Embryonic facial prominence (tissue), 1 donor: ENCODE measurements at regions not wholly inside any gene's neighbourhood (a gene's known extent, or its start where the extent isn't known, plus 50 kb on each side); places are given as distances from the start of the nearest gene placed in this dataset.
"Not testable (repeated sequence)": the region's sequence is repeated elsewhere in the genome, so short reads cannot be mapped to it uniquely, and the experiment has no call there.

Source experiments
- DNase-seq: peaks from one replicate; pipeline ENCODE4 v3.0.0-alpha.2; 2016; ENCODE audit errors: extremely low spot score

DNA sequence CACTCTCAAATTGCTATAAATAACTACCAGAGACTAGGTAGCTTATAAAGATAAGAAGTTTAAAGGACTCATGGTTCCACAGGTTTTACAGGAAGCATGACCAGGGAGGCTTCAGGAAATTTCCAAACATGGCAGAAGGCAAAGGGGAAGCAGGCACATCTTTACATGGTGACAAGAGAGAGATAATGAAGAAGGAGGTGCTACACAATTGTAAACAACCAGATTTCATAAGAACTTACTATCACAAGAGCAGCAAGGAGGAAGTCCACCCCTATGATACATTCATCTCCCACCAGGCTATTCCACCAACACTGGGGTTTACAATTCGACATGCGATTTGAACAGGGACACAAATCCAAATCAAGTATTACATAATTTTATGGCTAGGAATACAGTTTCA is 257.7 kb downstream of the BTG1 start:
- no peak for DNase-seq

DNA sequence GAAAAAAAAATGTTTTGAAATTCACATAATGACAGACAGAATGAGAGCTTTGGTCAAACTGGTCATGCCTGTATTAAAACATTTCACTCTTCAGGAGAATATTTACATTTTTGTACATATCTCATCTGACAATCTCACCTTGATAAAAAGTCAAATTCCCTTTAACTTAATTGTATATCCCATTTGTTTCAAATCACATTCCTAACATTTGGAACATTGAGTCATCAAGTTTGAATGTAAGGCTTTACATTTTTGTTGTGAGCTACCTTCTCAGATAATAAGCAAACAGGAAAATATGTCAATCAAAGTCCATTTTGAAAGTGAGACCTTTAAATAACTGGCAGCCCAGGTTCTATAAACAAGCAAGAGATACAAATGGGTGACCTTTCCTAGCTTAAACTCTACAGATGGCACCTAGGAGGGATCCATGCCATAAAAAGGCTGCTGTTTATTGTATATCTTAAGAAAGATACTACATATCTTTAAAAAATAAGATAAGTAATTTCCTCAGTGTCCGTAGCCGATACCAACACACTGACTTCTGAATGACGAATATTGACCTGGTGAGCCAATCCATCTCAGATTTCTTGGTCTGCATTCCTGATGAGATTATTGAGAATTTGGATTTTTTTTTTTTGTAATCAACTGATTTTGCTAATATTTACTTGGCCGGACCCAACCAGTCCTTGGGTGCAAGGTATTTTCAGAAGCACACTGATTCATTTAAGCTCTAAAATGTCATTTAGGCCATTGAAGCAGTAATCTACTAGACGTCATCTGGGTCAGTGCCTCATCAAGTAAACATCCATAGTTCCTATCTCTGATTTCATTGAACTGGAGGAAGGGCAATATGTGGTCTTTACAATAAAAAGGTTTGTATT is 259.6 kb downstream of the BTG1 start:
- no peak for DNase-seq

DNA sequence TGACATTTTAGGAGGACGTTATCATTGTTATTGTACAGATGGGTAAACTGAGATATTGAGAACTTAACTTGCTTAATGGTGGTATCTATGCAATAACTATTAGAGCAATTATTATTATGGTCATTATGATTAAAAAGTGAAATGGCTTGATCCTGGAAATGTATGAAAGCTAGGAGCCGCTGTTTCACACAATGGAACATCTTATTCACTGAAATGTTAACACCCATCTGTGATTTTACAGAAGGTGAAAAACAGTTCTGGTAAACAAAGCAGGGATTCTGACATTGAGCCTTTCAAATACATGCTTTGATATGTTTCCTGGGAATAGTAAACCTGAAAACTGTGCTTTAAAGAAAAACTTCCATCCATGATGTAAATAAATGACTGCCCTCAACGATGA is 261.4 kb downstream of the BTG1 start:
- no peak for DNase-seq

DNA sequence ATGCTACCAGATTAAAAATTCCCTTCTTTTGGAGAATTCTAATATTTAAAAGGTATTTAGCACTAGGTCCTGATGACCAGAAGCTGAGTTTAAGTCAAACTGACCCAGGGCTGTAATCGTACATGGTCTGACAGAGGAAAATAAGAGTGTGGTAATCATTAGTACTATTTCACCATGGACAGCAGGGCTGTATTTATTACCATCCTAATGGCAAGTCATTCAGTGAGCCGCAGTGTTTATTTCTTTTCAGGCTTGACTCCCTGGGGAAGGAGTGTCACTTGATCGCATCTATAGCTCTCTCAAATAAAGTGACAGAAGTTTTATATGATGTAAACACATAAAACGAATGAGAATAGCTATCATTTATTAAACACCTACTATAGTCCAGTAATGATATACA is 261.8 kb downstream of the BTG1 start:
- no peak for DNase-seq

DNA sequence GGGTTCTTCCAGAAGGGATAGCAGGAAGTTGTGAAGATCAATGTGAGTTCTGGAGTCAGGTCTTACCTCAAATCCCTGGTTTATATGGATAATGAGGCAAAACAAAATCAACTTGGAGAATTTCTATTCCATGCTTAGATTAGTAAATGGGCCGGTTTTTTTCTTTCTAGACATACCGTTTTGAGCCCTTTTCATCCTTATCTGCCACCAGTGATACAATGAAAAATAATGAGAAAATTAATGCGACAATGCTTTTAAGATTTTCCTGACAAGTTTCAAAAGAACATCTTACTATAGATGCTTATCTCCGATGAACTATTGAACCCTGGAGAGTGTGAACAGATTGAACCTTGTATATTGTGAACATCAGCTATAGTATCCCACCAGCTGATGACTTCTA is 262.7 kb downstream of the BTG1 start:
- no peak for DNase-seq

DNA sequence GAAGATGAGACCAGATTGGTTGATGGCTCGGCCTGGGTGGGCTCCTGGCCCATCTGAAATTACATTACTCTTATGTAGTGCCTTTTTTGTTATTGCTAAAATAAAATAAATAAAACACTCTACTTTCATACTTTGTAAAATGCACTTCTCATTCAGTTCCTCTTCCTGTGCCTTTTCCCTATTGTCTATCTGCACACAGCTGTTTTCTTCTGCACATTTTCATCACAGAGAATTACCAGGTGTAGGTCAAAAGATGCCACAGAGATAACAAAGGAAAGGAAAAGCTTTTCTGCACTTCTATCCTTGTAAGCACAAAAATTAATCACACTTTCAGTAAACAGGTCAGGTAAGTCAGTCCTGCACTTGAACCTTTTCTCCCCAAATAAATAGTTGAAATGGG is 265.1 kb downstream of the BTG1 start:
- no peak for DNase-seq

DNA sequence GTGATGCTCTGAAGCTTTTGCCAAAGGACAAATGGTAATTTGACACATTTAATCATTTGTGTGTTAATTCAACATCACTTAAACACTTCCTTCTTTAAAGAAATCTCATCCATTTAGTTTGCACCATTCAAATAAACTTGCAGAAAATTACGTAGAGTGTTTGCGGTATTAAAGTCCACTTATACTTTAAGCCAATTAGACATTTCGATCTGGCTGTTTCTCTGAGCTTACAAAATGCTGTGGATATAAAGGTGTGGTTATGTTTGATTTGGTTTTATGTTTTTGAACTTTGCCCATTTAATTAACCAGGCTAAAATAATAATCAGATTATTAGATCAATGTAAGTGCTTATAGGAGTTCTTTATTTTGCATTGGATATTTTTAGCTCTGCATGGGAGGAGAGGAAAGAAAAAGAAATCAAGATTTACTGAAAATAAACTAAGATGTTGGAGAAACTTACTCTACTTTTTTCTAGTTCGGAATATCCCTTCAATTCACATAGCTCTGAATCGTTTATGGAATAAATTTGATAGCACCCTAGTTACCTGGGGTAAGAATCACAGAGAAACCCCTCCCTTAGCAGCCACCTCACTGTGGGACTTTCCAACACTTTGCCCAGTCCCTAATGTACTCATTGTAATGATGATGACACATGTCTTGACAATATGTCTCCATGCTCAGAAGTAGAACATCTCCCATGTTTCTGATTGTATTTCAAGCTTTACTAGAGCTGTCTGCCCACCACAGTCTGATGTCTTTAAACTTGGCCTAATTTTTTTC is 268.0 kb downstream of the BTG1 start:
- DNase-seq: no peak

DNA sequence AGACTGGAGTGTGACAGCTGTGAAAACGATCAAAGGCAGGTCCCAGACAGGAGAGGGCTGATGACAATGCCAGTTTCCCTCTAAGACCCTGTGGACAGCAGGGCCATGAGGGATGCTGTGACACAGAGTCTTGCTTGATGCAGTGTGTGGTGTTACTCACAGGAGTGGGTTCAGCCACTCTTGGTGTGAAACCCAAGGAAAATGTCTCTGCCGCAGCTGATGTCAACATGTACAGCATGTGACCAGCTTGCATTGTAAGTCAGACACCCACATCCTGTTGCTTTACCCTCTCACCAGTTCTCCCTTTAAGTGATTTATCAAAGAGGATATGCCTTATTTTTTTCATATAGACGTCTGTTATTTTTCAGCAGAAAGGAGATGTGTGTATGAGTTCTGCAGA is 268.6 kb downstream of the BTG1 start:
- no peak for DNase-seq

DNA sequence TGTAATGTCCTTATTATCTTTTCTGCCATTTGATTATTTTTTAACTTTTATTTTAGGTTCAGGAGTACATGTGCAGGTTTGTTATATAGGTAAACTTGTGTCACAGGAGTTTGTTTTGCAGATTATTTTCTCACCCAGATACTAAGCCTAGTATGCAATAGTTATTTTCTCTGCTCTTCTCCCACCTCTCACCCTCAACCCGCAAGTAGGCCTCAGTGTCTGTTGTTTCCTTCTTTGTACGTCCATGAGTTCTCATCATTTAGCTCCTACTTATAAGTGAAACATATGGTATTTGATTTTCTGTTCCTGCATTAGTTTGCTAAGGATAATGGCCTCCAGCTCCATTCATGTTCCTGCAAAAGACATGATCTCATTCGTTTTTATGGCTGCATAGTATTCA is 270.0 kb downstream of the BTG1 start:
- DNase-seq: not testable (repeated sequence)

DNA sequence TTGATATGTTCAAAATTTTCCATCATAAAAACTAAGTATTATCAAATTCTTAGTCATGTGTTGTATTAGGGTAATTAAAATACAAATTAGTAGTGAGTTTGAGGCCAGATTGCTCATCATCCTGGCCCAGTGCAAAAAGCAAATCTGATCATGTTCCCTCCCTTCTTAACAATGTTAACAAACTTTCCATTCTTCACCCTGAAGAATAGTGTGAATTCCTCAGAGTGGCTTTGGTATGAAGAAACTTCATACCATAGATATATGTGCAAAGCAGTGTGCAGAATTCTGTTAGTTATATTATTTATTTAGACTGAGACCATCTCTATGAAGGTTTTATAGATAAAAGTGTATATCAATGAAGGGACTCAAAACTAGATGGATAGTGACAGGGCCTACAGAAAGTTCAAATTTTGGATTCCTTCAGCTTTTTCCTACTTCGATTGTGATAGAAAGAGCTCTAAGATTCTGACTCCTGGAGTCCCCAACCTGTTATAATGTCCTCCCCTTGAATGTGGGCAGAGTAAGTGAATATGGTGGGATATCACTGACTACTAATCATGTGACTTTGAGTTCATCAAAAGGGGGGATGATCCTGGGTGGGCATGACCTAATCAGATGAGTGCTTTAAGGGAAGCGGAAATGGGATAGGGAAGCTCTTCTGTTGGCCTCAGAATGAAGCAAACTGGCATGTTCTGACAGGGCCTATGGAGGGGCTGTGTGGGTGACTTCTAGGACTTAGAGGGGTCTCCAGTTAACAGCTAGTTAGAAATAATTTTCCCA is 271.4 kb downstream of the BTG1 start:
- no peak for DNase-seq

DNA sequence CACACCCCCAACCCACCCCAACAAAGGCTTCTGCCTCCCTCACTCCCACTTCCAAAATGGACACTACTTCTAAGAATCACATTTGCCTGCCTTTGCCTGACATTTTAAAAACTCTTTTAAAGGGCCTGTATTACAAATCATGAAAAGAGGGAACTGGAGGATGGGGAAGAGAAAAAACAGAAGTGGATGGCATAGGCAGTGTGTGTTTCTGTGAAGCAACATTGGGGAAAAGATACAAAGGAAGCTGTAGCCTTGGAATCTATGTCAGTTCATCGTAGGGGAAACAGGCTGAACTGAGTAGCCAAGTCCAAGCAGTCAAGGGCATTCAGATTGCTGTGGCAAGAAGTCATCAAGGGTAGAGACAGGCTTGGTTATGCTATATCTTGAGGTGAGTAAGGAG is 273.9 kb downstream of the BTG1 start:
- DNase-seq: no peak

DNA sequence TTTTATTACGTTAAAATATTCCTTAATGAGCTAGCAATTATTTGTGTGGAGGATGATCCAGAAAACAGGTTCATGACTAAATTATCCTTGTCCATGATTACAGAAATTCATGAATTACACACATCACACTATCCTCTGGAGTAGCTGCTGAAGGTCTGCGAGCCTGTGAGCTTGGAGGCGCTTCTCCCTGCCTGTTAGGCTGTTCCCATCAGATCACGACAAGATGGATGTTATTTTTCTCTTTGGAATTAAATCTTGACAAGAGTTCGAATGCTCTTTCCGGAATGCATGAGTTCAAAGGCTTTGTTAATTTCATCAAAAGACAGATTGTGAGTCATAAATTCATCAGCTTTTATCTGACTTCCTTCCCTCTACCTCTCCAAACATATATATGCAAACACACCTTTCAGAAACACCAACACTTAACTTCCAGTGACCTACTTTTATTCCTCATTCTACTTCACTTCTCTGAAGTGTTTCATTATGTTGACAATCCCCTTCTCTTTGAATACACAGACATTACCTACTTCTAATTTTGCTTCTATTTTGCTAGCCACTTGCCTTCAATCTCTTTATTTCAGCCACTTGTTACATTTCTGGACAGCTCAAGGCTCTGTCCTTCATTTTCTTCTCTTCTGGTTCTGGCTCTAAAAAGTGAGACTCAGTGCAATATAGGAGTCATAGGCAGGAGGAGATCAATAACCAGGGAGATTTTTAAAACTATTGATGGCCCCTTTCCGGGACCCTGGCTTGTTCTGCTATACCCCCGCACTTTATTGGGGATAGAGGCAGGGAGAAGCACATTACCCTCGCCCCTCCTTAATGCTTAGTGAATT is 274.6 kb downstream of the BTG1 start:
- DNase-seq: no peak

DNA sequence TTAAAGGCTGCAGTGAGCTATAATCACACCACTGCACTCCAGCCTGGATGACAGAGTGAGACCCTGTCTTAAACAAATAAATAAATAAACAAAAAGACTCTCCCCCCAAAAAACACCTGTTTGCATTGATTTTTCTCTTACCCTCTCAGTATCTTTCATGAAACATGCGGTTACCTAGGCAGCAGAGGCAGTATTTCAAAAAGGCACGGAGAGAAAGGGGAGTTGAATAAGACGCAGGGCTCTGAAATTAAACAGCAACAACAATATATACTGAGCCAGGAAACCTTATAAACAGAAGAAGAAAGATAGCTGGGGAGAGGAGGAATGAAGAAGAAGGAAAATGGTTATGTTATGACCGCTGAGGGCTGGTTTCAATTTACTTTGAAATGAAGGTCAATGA is 277.6 kb downstream of the BTG1 start:
- no peak for DNase-seq

DNA sequence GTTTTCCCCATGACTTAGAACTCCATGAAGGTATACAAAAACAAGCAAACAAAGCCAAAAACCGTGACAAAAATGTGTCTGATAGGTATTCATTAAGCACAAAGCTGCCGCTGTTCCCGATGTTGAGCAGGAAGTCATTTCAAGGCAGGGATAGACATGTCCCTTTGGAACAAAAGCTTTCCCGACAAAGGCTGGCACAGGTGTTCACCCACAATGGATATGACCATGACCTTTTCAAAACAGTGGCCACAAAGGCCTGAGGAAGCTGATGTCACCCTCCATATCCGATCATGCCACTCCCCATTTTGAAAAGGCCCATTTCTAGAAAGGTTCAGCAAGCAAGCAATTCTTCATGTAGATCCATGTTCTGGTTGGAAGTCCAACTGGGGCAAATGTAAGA is 279.1 kb downstream of the BTG1 start:
- no peak for DNase-seq

DNA sequence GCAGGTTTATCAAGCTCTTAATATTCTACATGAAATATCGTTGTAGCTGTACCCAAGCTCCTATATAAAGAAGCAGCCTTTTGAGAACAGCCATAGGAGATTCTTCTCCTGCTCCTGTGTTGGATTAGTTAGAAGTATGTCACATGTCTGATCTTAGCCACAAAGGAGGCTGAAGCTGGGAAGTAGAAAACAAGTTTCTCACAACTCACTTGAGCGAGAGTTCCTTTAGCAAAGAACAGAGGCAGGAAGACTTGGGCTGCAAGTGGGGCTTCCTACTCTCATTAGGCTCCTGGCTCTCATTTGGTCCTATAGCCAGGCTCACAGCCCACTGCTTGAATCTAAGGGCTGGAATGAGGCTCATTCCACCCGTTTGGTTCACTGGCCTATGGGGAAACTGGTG is 281.9 kb downstream of the BTG1 start:
- no peak for DNase-seq

DNA sequence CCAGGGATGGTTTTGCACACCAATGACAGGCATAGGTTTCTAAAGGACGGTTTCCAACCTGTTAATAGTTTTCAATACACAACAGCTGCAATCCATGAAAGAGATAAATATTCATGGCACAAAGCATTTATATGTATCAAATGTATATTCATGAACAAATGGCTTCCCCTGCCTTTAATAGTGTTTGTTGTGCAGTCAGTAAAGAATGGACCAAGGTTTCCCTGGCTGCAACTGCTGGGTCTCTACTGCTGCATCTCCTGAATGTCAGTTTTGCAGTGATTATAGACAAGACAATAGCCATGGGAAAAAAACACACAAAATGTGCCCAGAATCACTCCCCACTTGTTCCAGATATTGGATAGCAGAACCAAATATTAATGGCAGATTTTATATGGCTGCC is 284.1 kb downstream of the BTG1 start:
- DNase-seq: no peak

DNA sequence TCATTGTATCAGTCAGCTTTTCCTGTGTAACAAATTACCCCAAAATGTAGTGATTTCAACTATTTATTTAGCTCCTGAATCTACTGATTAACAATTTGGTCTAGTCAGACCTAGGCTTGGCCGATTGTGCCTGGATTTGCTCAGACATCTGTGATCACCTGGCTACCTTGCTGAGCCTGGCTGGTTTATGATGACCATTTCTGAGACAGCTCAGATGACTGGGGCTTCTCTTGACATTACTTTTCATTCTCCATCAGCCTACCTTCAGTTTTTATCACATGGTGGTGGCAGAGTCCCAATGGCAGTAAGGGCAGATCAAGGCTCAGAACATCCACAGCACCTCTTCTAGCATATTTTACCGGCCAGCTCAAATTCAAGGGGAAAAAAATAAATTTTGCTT is 286.3 kb downstream of the BTG1 start:
- DNase-seq: no peak

DNA sequence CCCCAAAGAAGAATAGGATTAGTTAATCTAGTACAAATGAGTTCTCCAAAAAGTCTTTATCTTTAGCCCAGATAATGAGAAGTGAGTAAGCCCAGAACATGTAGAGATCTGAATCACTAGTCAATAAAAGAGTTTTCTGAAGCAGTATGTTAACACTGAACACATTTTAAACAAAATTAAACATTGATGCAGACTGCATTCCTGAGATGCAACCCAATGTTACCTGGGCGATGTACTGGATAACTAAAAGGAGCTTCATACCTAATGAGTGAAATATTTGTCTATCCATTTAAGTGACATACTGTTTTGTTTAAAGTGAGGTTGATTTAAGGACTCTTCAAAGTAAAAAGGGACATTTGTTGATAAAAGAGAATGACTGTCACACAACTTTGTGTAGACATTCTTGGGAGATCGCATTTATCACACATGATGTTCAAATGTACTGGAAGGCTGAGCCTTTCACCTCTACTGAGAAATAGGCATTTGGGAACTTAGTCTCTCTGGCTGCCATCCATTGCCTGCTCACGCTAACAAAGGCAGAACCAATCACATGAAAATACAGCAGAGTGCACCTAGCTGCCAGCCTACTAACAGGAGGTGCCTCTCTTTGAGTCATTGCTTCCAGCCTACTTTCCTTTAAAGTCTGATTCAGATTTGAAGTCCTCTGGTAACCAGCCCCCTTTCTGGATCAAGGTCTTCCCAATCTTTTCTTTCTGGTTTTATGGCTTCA is 287.7 kb downstream of the BTG1 start:
- no peak for DNase-seq

DNA sequence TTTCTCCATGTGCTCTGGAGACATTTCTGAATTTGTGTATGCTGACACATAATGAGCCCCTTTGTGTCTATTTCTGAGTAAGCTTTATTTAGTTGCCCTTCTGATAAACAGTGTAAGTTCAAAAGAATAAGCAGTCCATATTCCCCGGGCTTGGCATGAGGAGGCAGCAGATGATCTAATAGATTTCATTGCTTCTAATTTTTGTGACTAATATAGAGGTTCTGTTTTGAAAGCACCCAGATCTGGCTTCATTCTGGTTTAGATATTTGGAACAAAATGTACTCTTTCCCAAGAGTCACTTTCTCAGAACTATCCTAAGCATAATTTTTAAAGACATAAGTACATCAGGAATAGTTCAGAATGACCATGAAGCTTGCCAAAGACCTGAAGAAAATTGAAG is 290.9 kb downstream of the BTG1 start:
- DNase-seq: no peak

DNA sequence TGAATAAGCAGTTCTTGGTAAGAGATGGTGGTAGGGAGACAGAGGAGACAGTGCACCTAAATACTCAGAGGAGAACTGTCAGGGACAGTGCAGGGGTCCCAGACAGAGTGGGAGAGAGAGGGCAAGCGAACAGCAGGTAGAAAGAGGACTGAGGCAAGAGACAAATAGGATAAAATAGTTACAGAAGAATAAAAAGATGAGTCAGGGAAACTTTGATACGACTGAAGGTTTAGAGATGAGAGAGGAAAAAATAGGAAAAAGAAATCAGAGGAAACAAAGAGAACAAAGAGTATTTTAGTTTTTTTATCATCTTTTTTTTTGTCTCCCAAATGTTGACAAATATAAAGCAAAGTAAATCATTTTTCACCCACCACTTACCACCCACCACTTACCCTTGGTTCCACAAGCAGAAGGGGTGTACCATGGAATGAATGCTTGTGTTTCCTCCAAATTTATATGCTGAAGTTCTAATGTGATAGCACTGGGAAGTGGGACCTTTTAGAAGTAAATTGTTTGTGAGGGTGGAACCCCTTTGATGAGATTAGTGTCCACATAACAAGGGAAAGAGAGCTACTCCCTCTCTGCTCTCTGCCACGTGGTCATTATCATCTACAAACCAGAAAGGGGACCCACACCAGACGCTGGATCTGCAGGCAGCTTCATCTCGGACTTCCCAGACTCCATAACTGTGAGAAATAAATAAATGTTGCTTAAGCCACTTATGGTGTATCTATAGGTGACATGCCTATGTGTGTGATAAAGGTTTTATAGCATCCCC is 292.1 kb downstream of the BTG1 start:
- no peak for DNase-seq
